WTC11 (cell line): ENCODE measurements at regions not wholly inside any gene's neighbourhood (a gene's known extent, or its start where the extent isn't known, plus 50 kb on each side); places are given as distances from the start of the nearest gene placed in this dataset.

Experiments used
- NR1H2 ChIP-seq: sonication (generic); formaldehyde crosslinking; IDR thresholded peaks from 2 replicates; pipeline ENCODE4 v1.9.0; 2021; ENCODE audit warnings: mild to moderate bottlenecking, moderate library complexity, missing genetic modification reagents
- SP1 ChIP-seq: sonication (generic); formaldehyde crosslinking; conservative IDR thresholded peaks from 2 replicates; pipeline ENCODE4 v1.8.1; 2022; ENCODE audit warnings: missing genetic modification reagents
- TEAD4 ChIP-seq: sonication (generic); formaldehyde crosslinking; IDR thresholded peaks from 2 replicates; pipeline ENCODE4 v1.8.0; 2022; ENCODE audit warnings: mild to moderate bottlenecking, missing genetic modification reagents
- TF ChIP-seq, protein P1 (sequence below): sonication (generic); formaldehyde crosslinking; IDR thresholded peaks from 2 replicates; pipeline ENCODE4 v1.8.0; 2022; ENCODE audit warnings: mild to moderate bottlenecking, missing genetic modification reagents
- TF ChIP-seq, protein P2 (sequence below): sonication (generic); formaldehyde crosslinking; IDR thresholded peaks from 2 replicates; pipeline ENCODE4 v1.8.1; 2023; ENCODE audit warnings: mild to moderate bottlenecking, missing genetic modification reagents, moderate library complexity
- TF ChIP-seq, protein P3 (sequence below): sonication (generic); formaldehyde crosslinking; IDR thresholded peaks from 2 replicates; pipeline ENCODE4 v1.8.0; 2022; ENCODE audit warnings: mild to moderate bottlenecking, missing genetic modification reagents
- TF ChIP-seq, protein P4 (sequence below): fragments of 200-600 bp; IDR thresholded peaks from 2 replicates; pipeline ENCODE4 v1.8.0; 2022; ENCODE audit warnings: antibody characterized with exemption
- TF ChIP-seq, protein P5 (sequence below): sonication (generic); formaldehyde crosslinking; IDR thresholded peaks from 2 replicates; pipeline ENCODE4 v1.8.0; 2023; ENCODE audit warnings: missing genetic modification reagents, mild to moderate bottlenecking, borderline replicate concordance

DNA sequence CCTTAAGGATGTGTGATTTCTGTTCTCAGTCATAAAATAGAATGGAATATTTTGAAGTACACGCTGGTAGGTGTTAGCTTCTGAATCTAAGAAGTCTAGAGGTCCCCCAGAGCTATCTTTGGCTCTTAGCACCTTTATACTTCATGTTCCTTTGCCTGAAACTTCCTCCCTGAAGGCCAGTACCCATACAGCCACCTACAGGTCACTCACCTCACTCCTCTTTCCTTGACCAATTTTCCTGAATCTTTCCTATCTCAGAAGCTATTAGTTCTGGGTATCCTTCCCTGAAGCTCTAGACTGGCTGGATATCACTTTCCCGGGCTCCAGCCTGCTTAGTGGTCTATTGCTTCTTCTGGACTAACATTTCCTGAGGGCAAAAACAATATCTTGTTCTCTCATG, 93.4 kb upstream of the EDNRB start:
- TF ChIP-seq, protein P1, sequence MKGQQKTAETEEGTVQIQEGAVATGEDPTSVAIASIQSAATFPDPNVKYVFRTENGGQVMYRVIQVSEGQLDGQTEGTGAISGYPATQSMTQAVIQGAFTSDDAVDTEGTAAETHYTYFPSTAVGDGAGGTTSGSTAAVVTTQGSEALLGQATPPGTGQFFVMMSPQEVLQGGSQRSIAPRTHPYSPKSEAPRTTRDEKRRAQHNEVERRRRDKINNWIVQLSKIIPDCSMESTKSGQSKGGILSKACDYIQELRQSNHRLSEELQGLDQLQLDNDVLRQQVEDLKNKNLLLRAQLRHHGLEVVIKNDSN (CRISPR knock-in tag): no peak
- TF ChIP-seq, protein P2, sequence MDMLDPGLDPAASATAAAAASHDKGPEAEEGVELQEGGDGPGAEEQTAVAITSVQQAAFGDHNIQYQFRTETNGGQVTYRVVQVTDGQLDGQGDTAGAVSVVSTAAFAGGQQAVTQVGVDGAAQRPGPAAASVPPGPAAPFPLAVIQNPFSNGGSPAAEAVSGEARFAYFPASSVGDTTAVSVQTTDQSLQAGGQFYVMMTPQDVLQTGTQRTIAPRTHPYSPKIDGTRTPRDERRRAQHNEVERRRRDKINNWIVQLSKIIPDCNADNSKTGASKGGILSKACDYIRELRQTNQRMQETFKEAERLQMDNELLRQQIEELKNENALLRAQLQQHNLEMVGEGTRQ: no peak
- TF ChIP-seq, protein P3, sequence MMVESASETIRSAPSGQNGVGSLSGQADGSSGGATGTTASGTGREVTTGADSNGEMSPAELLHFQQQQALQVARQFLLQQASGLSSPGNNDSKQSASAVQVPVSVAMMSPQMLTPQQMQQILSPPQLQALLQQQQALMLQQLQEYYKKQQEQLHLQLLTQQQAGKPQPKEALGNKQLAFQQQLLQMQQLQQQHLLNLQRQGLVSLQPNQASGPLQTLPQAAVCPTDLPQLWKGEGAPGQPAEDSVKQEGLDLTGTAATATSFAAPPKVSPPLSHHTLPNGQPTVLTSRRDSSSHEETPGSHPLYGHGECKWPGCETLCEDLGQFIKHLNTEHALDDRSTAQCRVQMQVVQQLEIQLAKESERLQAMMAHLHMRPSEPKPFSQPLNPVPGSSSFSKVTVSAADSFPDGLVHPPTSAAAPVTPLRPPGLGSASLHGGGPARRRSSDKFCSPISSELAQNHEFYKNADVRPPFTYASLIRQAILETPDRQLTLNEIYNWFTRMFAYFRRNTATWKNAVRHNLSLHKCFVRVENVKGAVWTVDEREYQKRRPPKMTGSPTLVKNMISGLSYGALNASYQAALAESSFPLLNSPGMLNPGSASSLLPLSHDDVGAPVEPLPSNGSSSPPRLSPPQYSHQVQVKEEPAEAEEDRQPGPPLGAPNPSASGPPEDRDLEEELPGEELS: no peak
- TF ChIP-seq, protein P4, sequence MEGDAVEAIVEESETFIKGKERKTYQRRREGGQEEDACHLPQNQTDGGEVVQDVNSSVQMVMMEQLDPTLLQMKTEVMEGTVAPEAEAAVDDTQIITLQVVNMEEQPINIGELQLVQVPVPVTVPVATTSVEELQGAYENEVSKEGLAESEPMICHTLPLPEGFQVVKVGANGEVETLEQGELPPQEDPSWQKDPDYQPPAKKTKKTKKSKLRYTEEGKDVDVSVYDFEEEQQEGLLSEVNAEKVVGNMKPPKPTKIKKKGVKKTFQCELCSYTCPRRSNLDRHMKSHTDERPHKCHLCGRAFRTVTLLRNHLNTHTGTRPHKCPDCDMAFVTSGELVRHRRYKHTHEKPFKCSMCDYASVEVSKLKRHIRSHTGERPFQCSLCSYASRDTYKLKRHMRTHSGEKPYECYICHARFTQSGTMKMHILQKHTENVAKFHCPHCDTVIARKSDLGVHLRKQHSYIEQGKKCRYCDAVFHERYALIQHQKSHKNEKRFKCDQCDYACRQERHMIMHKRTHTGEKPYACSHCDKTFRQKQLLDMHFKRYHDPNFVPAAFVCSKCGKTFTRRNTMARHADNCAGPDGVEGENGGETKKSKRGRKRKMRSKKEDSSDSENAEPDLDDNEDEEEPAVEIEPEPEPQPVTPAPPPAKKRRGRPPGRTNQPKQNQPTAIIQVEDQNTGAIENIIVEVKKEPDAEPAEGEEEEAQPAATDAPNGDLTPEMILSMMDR: no peak
- TF ChIP-seq NR1H2 (CRISPR knock-in tag) (no peak), SP1 (no peak), TEAD4 (CRISPR knock-in tag) (no peak)
- TF ChIP-seq, protein P5, sequence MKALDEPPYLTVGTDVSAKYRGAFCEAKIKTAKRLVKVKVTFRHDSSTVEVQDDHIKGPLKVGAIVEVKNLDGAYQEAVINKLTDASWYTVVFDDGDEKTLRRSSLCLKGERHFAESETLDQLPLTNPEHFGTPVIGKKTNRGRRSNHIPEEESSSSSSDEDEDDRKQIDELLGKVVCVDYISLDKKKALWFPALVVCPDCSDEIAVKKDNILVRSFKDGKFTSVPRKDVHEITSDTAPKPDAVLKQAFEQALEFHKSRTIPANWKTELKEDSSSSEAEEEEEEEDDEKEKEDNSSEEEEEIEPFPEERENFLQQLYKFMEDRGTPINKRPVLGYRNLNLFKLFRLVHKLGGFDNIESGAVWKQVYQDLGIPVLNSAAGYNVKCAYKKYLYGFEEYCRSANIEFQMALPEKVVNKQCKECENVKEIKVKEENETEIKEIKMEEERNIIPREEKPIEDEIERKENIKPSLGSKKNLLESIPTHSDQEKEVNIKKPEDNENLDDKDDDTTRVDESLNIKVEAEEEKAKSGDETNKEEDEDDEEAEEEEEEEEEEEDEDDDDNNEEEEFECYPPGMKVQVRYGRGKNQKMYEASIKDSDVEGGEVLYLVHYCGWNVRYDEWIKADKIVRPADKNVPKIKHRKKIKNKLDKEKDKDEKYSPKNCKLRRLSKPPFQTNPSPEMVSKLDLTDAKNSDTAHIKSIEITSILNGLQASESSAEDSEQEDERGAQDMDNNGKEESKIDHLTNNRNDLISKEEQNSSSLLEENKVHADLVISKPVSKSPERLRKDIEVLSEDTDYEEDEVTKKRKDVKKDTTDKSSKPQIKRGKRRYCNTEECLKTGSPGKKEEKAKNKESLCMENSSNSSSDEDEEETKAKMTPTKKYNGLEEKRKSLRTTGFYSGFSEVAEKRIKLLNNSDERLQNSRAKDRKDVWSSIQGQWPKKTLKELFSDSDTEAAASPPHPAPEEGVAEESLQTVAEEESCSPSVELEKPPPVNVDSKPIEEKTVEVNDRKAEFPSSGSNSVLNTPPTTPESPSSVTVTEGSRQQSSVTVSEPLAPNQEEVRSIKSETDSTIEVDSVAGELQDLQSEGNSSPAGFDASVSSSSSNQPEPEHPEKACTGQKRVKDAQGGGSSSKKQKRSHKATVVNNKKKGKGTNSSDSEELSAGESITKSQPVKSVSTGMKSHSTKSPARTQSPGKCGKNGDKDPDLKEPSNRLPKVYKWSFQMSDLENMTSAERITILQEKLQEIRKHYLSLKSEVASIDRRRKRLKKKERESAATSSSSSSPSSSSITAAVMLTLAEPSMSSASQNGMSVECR (CRISPR knock-in tag): no peak
